HG03175 (cell line): ENCODE measurements at regions not wholly inside any gene's neighbourhood (a gene's known extent, or its start where the extent isn't known, plus 50 kb on each side); places are given as distances from the start of the nearest gene placed in this dataset.
"Not testable (repeated sequence)": the region's sequence is repeated elsewhere in the genome, so short reads cannot be mapped to it uniquely, and the experiment has no call there.

ENCODE experiments used
- ATAC-seq: cut with Tn5 transposase; IDR thresholded peaks from one replicate; pipeline ENCODE4 v1.9.1; 2021; ENCODE audit warnings: mild to moderate bottlenecking, moderate library complexity; ENCODE audit not compliant: unreplicated experiment

DNA sequence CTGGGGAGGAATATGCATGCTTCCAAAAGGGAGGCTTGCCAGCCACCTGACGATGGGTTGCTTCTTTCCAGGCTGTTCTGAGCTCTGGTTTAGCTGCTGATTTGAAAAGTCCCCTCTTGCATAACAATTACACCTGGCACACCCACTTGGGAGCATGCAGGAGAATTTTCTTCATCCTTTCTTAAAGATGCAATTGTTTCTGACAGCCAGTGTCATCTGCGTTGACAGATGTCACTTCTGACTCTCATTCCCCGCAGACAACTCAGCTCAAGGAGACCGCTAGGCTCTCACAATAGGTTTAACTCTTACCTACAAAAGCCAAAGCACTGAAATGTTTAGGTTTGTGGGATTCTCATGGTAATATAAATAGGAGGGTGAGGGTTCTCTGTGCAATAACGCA lies 185.6 kb upstream of the SYNPR start:
- no peak for ATAC-seq

DNA sequence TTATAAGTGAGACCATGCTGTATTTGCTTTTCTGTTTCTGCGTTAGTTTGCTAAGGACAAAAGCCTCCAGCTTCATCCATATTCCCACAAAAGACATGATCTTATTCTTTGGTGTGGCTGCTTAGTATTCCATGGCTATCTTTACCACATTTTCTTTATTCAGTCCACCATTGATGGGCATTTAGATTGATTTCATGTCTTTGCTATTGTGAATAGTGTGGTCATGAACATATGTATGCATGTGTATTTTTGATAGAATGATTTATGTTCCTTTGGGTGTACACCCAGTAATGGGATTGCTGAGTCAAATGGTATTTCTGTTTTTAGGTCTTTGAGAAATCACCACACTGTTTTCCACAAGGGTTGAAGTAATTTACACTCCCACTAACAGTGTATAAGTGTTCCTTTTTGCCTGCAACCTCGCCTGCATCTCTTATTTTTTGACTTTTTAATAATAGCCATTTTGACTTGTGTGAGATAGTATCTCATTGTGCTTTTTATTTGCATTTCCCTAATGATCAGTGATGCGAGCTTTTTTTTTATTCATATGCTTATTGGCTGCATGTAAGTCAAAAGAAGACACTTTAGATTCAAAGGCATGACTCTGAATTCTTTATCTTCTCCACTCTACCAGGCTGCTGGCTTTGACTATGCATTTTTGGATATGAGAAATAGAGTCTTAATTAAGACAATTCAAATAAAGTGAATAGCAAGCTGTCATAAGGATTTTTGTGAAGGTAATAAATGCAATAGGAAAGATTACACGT lies 183.3 kb upstream of the SYNPR start:
- no peak for ATAC-seq

DNA sequence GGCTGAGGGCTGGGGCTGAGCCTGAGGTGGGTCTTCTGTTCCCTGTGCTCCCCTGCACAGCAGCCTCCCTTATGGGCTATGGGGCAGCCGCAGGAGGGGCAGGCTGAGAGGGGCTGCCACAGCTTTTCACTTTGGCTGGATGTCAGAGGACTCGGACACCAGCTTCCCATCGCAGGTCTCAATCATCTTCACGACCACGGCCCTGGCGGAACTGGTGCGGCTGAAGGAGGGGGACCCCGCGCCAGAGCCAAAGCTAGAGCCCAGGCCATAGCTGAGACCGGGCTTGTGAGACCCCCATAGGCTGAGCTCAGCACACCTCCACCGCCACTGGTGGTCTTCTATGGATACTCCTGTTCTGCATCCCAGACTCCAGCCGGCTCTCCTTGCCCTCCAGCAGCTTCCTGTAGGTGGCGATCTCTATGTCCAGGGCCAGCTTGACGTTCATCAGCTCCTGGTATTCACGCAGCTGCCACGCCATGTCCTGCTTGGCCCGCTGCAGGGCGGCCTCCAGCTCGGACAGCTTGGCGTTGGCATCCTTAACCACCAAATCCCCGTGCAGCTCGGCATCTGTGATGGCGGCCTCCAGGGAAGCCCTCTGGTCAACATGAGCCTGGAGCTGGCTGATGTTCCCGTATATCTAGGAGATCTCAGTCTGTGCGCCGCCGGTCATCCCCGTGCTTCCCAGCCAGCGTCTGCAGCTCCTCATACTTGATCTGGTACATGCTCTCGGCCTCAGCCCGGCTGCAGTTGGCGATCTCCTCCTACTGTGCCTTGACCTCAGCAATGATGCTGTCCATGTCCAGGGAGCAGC lies 181.7 kb upstream of the SYNPR start:
- ATAC-seq = no peak

DNA sequence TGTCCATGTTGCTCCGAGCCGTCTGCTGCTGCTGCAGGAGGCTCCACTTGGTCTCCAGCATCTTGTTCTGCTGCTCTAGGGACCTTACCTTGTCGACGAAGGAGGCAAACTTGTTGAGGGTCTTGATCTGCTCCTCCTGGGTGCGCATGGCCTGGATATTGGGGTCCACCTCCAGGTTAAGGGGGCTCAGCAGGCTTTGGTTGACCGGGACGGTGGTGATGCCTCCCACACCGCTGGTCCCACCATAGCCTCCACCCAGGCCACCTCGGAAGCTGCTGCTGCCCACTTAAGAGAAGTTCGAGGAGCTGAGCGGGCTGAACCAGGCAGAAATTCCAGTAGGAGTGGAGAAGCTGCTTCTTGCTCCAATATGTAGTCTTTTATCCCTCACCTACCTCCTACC lies 180.7 kb upstream of the SYNPR start:
- no peak for ATAC-seq

DNA sequence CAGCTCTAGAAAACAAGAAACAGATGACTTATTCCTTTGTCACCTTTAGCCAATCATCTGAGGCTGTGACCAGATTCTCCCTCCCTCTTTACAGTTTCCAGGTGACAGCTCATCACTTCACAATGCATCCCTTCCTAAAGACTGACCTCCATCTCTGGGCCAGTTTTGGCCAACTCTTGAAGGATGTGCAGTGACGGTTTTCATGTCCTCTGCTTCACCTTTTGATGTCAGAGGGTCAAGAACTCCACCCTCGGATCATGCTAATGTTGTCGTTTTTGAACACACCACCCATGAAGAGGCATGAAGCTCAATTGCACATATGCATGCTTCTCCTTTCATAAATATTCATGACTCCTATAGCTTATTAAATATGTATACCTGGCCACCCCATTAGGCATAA lies 161.2 kb upstream of the SYNPR start:
- ATAC-seq = no peak

DNA sequence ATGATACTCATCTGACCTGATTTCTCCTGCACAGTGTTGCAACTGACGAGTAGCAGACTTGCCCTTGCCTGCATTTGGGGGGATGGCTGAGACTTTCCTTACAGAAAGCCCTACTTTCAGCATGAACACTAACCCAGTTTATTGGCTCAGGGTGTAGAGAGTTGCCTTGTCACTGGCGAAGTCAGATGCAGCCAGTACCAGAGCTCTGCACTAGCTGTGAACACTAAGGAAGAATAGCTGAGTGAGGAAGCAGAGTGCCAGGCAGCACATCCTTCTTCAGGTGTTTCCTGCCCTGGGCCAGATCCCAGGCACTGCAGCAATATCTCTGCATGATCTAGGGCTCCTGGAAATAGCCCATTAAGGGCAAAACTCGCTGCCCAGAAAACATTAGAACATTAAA lies 154.0 kb upstream of the SYNPR start:
- ATAC-seq = no peak

DNA sequence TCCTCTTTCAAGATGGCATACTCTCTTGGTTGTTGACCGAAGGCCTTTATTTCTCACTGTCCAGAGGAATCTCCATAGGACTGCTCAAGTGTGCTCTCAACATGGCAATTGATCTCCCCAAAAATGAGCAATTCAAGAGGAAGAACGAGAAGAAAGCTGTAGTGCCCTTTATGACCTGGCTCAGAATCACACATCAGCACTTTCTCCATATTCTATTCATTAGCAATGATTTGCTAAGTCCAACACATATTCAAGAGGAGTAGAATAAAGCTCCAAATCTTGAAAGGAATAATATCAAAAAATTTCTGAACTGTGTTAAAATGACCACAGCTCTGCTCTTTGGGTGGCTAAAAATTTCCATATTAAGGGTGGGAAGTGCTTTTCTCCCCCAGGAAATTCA lies 151.6 kb upstream of the SYNPR start:
- no peak for ATAC-seq

DNA sequence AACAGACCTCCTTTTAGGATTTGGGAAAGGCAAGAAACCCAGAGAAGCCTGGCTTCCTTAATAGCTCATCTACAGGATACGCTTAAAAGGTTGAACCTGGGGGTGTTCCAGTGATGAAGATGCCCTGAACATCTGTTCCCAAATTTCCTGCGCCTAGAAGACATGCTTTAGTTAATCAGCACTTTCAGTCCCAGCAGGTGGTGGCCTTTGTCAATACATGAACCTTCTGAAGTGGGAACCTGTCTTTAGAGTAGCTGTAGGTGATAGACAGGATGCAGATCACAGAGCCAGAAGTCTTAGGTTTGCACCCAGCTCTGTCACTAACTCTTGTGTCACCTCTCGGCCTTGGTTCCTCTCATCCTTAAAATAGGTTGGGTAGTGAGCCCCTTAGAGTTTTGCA lies 149.7 kb upstream of the SYNPR start:
- ATAC-seq = no peak

DNA sequence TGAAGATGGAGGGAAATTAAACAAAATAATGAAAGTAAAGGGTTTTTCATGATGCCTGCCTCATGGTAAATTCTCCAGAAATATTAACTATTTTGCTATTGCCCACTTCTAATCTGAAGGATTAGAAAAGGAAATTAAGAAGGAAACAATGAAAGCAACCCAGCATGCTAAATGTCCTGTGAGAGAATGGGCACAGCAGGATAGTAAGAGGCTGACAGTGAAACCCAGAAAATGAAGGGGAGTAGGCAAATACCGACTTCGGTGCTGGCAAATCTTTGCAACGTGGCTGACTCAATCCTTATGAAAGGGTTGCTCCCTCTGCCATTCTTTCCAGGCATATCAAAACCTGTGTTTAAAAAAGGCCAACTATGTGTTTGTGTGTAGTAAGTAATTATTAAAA lies 147.5 kb upstream of the SYNPR start:
- no peak for ATAC-seq

DNA sequence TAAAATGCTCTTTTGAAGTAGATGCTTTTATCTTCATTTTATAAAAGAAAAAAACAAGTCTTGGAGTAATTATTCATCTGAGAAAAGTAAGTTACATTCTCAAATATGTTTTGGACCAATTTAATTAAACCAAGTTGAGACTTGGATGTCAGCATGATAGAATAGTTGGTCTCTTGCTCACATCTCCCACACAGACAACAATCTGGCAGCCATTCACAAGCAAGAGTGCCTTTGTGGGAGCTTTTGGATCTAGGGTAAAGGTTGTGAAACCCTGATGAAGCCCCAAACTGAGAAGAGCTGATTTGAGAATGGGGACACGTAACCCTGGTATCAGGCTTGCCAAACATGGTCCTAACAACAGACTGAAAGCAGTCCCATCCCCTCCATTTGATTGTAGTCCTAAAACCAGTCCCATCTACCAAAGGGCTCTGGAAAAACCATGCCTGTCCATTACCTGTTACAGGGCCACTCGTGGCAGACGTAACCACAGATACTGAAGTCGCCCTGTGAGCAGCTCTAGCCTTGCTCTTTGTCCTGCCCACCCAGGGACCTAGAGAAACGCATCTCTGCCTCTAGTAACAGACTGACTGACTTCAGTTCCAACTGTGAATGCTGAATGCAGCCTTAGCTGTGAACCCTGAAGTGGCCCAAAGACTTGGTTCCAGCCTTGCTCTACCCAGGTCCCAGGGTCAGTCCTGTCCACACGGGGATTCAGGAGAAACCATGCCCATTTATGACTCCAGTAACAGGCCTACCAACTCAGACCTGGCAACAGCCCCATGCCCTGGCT lies 145.5 kb upstream of the SYNPR start:
- no peak for ATAC-seq

DNA sequence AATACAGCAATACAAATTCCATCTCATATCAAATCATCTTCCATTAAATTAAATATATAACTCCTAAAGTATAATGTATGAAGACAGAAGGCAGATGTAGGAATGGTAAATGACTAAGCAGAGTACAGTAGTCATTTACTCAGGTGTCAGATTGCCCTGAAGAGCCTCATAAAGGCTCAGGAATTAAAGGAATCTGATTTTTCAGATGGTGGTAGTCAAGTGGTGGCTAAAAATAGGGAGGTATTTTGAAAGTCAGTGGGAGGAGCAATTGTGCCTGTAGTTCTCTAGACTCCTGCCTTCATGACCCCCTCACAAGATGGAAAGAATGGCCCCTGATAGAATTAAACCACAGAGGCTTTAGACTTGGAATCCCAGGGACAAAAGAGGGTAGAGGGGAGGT lies 142.7 kb upstream of the SYNPR start:
- no peak for ATAC-seq

DNA sequence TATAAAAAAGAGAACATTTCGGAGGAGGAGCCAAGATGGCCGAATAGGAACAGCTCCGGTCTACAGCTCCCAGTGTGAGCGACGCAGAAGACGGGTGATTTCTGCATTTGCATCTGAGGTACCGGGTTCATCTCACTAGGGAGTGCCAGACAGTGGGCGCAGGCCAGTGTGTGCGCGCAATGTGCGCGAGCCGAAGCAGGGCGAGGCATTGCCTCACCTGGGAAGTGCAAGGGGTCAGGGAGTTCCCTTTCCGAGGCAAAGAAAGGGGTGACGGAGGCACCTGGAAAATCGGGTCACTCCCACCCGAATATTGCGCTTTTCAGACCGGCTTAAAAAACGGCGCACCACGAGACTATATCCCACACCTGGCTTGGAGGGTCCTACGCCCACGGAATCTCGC lies 141.9 kb upstream of the SYNPR start:
- ATAC-seq = not testable (repeated sequence)

DNA sequence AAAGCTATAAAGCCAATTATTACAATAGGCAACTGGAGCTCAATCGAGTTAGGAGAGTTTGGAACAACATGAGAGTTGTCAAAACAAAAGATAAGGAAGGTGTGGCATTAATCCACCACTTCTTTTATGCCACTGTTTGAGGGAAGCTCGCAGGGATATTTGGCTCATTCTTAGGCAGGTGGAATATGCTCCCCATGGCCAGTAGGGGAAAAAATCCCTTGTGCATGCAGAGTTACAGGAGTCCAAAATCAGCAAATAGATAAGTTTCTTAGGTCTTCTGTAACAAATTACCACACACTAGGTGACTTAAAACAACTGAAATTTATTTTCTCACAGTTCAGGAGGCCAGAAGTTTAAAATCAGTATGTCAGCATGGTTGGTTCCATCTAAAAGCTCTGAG lies 135.4 kb upstream of the SYNPR start:
- no peak for ATAC-seq

DNA sequence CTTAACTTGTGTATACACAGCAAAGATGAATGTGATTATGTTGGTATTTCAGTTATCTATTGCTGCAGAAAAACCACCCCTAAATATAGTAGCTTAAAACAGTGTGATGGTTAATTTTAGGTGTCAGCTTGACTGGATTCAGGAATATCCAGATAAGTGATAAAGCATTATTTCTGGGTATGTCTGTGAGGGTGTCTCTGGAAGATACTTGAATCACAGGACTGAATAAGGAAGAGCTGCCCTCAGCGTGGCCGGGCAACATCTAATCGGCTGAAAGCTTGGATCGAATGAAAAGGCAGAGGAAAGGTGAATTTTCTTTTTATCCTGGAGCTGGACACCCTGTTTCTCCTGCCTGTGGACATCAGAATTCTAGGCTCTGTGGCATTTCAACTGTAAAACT lies 132.0 kb upstream of the SYNPR start:
- no peak for ATAC-seq

DNA sequence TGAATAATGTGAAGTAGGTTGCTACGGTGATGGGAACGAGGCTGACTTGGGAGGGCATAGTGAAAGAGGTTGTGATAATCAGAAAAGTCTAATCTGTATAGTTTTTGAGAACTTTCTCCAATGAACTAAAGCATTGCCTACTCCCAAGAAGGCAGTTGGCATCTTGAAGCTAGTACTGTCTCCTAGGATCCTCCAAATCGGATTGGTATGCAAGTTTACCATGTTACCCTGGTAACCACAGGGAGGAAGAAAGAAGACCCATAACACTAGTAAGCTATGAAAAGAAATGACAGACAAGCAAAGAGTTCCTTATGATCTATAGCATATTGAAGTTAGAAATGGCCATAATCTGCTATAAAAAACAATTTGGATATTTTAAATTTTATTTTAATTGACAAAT lies 127.2 kb upstream of the SYNPR start:
- ATAC-seq = no peak

DNA sequence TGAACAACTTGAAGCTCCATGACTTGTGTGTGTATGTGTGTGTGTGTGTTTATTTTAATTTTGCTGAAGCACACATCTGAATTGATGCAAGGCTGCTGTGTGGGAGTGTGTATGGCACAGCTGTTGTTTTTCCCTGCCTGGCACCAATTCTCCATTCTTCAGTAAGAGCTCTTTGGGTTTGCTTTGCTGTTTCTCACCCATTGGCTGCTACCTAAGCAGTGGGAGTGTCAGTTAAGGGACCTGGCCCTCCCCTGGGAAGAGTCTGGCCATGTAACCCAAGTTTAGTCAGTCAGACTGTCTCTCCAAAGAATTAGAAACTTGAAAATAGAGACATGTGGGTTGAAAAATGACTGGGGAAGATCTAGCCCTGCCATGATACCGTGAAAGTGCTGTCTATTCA lies 126.2 kb upstream of the SYNPR start:
- ATAC-seq = no peak

DNA sequence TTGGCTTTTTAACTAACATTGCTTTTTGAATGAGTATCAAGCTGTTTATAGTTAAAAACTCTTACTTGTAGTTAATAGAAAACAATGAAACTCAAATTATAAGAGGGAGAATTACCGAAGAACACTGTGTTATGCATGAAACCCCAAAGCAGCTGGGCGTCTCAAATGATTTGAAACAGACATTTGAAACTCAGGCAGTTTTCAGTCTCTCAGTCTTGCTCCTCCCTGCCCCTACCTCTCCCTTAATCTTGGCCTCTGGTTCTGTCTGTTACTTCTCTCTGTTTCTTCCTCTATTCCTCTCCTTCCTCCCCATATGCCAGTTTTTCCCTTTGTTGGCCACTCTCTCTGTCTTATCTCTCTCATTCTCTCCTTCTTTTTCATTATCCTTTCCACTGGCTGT lies 118.3 kb upstream of the SYNPR start:
- no peak for ATAC-seq

DNA sequence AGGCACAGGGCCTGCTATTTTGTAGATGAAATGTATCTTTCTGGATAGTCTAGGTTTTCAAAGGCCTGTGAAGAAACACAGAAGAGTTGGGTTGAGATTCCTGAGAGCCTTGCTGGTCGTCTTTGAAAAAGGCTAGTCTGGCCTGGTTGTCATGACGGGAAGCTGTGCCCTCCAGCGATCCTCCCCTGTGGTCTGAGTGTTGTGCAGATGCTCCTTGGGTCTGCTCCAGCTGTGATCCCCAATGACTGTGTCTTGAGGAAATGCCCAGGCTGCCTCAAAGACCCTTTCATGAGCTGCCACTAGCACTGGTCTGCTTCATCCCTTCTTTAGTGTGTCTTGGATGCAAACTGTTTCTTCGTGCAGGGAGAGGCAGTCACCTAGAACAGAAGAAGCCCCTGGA lies 111.0 kb upstream of the SYNPR start:
- ATAC-seq = no peak

DNA sequence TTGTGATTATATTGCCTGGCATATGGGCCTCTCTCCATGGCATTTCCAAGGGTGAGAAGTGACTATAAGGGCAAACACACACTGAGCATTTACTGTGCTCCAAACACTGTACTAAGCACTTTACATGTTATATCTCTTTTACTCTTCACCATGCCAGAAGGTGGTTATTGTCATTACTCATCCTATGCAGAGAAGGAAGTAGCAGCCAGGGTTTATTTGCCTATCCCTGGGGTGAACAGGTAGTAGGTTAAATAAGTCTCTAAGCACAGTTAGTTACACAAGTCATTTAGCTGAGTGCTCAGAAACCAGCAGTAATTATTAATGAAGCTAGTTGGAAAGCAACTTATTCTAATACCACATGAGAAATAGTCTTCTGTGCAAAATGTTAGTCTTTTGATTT lies 109.9 kb upstream of the SYNPR start:
- no peak for ATAC-seq

DNA sequence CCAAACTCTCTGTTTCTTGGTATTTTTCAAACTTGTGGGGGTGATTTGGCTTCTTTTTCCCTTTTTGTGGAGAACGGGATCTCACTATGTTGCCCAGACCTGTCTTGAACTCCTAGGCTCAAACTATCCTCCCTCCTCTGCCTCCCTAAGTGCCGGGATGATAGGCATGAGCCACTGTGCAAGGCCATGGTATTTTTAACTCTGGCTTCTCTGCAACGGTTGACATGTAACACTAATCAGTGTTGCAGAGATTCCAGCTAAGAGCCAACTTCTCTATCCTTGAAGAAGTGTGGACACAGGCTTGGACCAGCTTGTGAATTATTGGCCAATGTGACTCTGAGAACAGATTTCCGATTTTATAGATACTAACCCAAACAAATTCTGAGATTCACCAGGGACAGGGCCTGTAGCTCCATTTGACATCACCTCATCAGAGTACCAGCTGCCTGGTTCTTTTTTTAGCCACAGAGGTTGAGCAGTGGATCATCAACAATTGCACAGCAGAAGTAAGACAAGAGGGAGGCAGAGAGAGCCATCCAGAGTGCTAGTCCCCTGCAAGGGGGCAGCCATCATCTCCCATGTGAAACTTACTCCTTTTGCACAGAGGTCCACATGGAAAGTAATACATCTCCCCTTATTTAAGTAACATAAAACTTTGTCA lies 98.1 kb upstream of the SYNPR start:
- no peak for ATAC-seq

DNA sequence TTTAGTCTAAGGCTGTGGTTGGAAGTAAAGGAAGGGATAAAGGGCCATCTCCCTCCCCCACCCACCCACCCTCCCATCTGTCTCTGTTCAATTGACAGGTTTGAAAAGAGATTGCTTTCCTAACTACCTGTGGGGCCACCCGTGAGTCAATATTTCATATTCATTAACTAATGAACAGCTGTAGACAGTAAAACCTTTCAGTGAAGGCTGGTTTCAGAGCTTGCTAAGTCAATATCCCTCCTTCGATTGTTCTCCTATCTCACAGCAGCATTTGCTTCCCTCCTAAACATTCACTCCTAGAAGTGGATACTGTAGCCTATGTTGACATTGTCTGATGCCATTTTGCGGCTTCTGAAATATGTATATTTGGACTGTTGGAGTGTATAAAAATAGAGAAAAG lies 85.9 kb upstream of the SYNPR start:
- ATAC-seq = no peak
